GM12878 (cell line): ENCODE measurements at regions not wholly inside any gene's neighbourhood (a gene's known extent, or its start where the extent isn't known, plus 50 kb on each side); places are given as distances from the start of the nearest gene placed in this dataset.

ENCODE experiments used
- ATAC-seq: fragments of 200-7000 bp; cut with Tn5 transposase; 3 replicates; pipeline ENCODE4 v1.9.1; 2020; ENCODE audit warnings: mild to moderate bottlenecking, moderate library complexity
- BruUV-seq: library from RNA; stranded (reverse); fragments of 400-500 nt; replicated peaks from 2 replicates; lab custom pipeline; 2021; lab: Mats Ljungman, UMichigan
- CTCF ChIA-PET: fragments of 300-600 bp; sonication (Branson Sonifier 250); formaldehyde crosslinking; extraction: SDS; loops from one replicate; lab custom pipeline; 2021; ENCODE audit warnings: inconsistent platforms; lab: Yijun Ruan, JAX
- POLR2A ChIA-PET: fragments of 350-600 bp; formaldehyde crosslinking; extraction: SDS; loops from one replicate; lab custom pipeline; 2021; ENCODE audit warnings: inconsistent platforms; lab: Charles Lee
- RAD21 ChIA-PET: fragments of 300-600 bp; sonication (Branson Sonifier 250); formaldehyde crosslinking; loops from one replicate; lab custom pipeline; 2023; ENCODE audit warnings: antibody characterized with exemption; ENCODE audit not compliant: unreplicated experiment; lab: Charles Lee
- SMC1A ChIA-PET: fragments of 300-600 bp; sonication (Branson Sonifier 250); formaldehyde crosslinking; loops from one replicate; lab custom pipeline; 2023; ENCODE audit not compliant: unreplicated experiment, uncharacterized antibody; lab: Charles Lee
- DNase-seq: peaks from one replicate; pipeline ENCODE4 v3.0.0-alpha.2; 2011; ENCODE audit warnings: low read depth, low spot score
- FAIRE-seq: peaks from 3 replicates; lab custom pipeline; 2011; peaks lifted over from hg19 to GRCh38; lab: Jason Lieb, UNC
- H2AFZ ChIP-seq: 2 replicates; pipeline ENCODE4 v1.6.0; 2011; ENCODE audit warnings: low read depth, low read length, control low read depth; ENCODE audit not compliant: control insufficient read depth
- H3K27ac ChIP-seq: 2 replicates; pipeline ENCODE4 v1.5.1; 2011; ENCODE audit warnings: control low read depth; ENCODE audit not compliant: control insufficient read depth, insufficient read depth
- H3K27me3 ChIP-seq, 2 experiments: replicated peaks in 1 of 2; 2 replicates each; pipeline versions ENCODE4 v1.6.0 to v1.6.1; 2011; ENCODE audit warnings: low read length in 1 of 2; ENCODE audit not compliant: control insufficient read depth in 2 of 2, insufficient read depth in 2 of 2
- H3K36me3 ChIP-seq, 2 experiments: 2 replicates each; pipeline ENCODE4 v1.5.1; 2011; ENCODE audit warnings: low read length in 1 of 2; ENCODE audit not compliant: control insufficient read depth in 2 of 2, insufficient read depth in 2 of 2
- H3K4me1 ChIP-seq: 2 replicates; pipeline ENCODE4 v1.6.1; 2011; ENCODE audit warnings: mild to moderate bottlenecking, low read length, moderate library complexity, mixed read lengths; ENCODE audit not compliant: control insufficient read depth, insufficient read depth
- H3K4me2 ChIP-seq: 2 replicates; pipeline ENCODE4 v1.6.0; 2011; ENCODE audit warnings: control low read depth; ENCODE audit not compliant: control insufficient read depth, insufficient read depth
- H3K4me3 ChIP-seq: fragments of 200-600 bp; sonication (generic); 2 replicates; pipeline ENCODE4 v1.5.1; 2016
- H3K79me2 ChIP-seq: 2 replicates; pipeline ENCODE4 v1.6.0; 2011; ENCODE audit warnings: low read length; ENCODE audit not compliant: control insufficient read depth, insufficient read depth
- H3K9ac ChIP-seq: 2 replicates; pipeline ENCODE4 v1.8.0; 2011; ENCODE audit warnings: low read length, control low read depth, mixed read lengths; ENCODE audit not compliant: control insufficient read depth, insufficient read depth
- H3K9me3 ChIP-seq: replicated peaks from 3 replicates; pipeline ENCODE4 v1.5.1; 2011; ENCODE audit warnings: mild to moderate bottlenecking, low read length; ENCODE audit not compliant: control insufficient read depth, insufficient read depth
- H4K20me1 ChIP-seq: 2 replicates; pipeline ENCODE4 v1.6.0; 2011; ENCODE audit not compliant: control insufficient read depth, insufficient read depth
- ATF7 ChIP-seq: fragments of 450-650 bp; IDR thresholded peaks from 2 replicates; pipeline ENCODE4 v1.6.1; 2016; ENCODE audit warnings: low read depth, mild to moderate bottlenecking
- CBX3 ChIP-seq: fragments of 200-600 bp; sonication (generic); IDR thresholded peaks from 2 replicates; pipeline ENCODE4 v1.6.1; 2016; ENCODE audit warnings: low read depth, borderline replicate concordance
- EED ChIP-seq: sonication (generic); IDR thresholded peaks from 2 replicates; pipeline ENCODE4 v1.6.1; 2016; ENCODE audit warnings: antibody characterized with exemption, low read depth
- EZH2 ChIP-seq: IDR thresholded peaks from 2 replicates; pipeline ENCODE4 v1.6.1; 2012; ENCODE audit warnings: low read depth, mild to moderate bottlenecking, control low read depth, inconsistent platforms, low read length, borderline replicate concordance; ENCODE audit not compliant: control insufficient read depth
- FOXM1 ChIP-seq: IDR thresholded peaks from 2 replicates; pipeline ENCODE4 v1.6.1; 2012; ENCODE audit warnings: low read depth, mild to moderate bottlenecking, inconsistent platforms, low read length, moderate library complexity
- HDGF ChIP-seq: fragments of 450-650 bp; IDR thresholded peaks from 2 replicates; pipeline ENCODE4 v1.6.1; 2016; ENCODE audit warnings: antibody characterized with exemption
- POLR2AphosphoS2 ChIP-seq: IDR thresholded peaks from 2 replicates; pipeline ENCODE4 v1.6.1; 2011; ENCODE audit warnings: low read depth, mild to moderate bottlenecking, low read length, improper control_type of control experiment, moderate library complexity
- RB1 ChIP-seq: fragments of 450-650 bp; formaldehyde crosslinking; IDR thresholded peaks from 2 replicates; pipeline ENCODE4 v1.6.1; 2017; ENCODE audit warnings: mild to moderate bottlenecking, borderline replicate concordance
- SIX5 ChIP-seq: IDR thresholded peaks from 2 replicates; pipeline ENCODE4 v1.6.1; 2011; ENCODE audit warnings: mild to moderate bottlenecking, low read depth, low read length, moderate library complexity; ENCODE audit not compliant: severe bottlenecking
- SMAD1 ChIP-seq: fragments of 450-650 bp; IDR thresholded peaks from 2 replicates; pipeline ENCODE4 v1.6.1; 2018; ENCODE audit warnings: mild to moderate bottlenecking, low read depth; ENCODE audit not compliant: partially characterized antibody
- WGBS: methylation state at CpG from one replicate; pipeline ENCODE4 v1.1.6; 2016; ENCODE audit warnings: low lambda C conversion rate; ENCODE audit not compliant: insufficient replicate concordance, insufficient coverage; ENCODE audit errors: missing lambda C conversion rate; 5-methylcytosine and 5-hydroxymethylcytosine counted together
- in situ Hi-C: fragments of 300-500 bp; cut with MboI; formaldehyde crosslinking; loops from 9 replicates; pipeline ENCODE4 v1.14.3; 2018; ENCODE audit warnings: mixed read lengths
- intact Hi-C: fragments of 100-400 bp; cut with micrococcal nuclease; formaldehyde crosslinking; loops from one replicate; pipeline ENCODE4 v1.14.2; 2022; ENCODE audit not compliant: unreplicated experiment
- TF ChIP-seq, protein P1 (sequence below): fragments of 450-650 bp; formaldehyde crosslinking; IDR thresholded peaks from 2 replicates; pipeline ENCODE4 v1.5.0; 2022; ENCODE audit warnings: mild to moderate bottlenecking, missing genetic modification characterization
- TF ChIP-seq, protein P2 (sequence below): fragments of 450-650 bp; formaldehyde crosslinking; IDR thresholded peaks from 2 replicates; pipeline ENCODE4 v1.4.0; 2020; ENCODE audit warnings: mild to moderate bottlenecking, moderate library complexity
- TF ChIP-seq, protein P3 (sequence below): fragments of 150-350 bp; IDR thresholded peaks from 2 replicates; pipeline ENCODE4 v1.6.1; 2016; ENCODE audit warnings: low read depth, low read length

DNA sequence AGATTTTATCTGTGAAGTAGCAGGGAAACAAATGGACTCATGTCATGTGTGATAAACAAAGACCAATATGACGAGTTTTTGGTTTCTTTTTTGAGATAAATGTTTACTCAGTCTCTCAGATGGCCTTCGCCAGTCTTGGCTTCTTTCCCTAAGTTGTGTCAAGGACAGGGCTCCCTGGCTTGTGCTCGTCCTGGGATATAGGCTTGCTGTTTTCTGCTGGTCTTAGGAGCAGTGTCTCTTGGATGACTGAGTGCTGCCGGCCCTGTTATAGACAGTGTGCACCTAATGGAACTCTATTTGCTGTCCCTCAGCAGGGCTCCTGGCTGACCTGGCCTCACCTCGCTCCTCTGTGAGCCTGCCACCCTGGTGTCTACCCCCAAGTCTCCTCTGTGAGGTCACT lies 324.1 kb upstream of the SYNCRIP start:
- Histone ChIP-seq H3K27ac (no peak overlapping the region), H3K36me3 (no peaks in the 10 kb centered on the region), H3K4me2 (no peak overlapping the region), H3K79me2 (no peaks in the 10 kb centered on the region), H3K4me3 (no peak overlapping the region), H4K20me1 (no peaks in the 10 kb centered on the region), H3K4me1 (no peaks in the 10 kb centered on the region), H2AFZ (no peak overlapping the region), H3K9ac (no peak overlapping the region), H3K27me3 (no peaks in the 10 kb centered on the region), H3K9me3 (no peaks in the 10 kb centered on the region)
- no peak for ATAC-seq
- BruUV-seq: no TSS peak
- RAD21 ChIA-PET: no interaction called here
- SMC1A ChIA-PET: no interaction called here
- POLR2A ChIA-PET: no interaction called here
- in situ Hi-C loops: no loop called here
- intact Hi-C loops: no loop called here
- DNase-seq: no peak
- no peak for FAIRE-seq
- CTCF ChIA-PET: no interaction called here
- 9% methylated on average over 5 of the region's 5 CpGs for WGBS
- no peak for TF ChIP-seq FOXM1
- TF ChIP-seq POLR2AphosphoS2: no peak
- TF ChIP-seq EED: no peak
- TF ChIP-seq RB1: no peak
- TF ChIP-seq EZH2: no peak
- TF ChIP-seq, protein P1, sequence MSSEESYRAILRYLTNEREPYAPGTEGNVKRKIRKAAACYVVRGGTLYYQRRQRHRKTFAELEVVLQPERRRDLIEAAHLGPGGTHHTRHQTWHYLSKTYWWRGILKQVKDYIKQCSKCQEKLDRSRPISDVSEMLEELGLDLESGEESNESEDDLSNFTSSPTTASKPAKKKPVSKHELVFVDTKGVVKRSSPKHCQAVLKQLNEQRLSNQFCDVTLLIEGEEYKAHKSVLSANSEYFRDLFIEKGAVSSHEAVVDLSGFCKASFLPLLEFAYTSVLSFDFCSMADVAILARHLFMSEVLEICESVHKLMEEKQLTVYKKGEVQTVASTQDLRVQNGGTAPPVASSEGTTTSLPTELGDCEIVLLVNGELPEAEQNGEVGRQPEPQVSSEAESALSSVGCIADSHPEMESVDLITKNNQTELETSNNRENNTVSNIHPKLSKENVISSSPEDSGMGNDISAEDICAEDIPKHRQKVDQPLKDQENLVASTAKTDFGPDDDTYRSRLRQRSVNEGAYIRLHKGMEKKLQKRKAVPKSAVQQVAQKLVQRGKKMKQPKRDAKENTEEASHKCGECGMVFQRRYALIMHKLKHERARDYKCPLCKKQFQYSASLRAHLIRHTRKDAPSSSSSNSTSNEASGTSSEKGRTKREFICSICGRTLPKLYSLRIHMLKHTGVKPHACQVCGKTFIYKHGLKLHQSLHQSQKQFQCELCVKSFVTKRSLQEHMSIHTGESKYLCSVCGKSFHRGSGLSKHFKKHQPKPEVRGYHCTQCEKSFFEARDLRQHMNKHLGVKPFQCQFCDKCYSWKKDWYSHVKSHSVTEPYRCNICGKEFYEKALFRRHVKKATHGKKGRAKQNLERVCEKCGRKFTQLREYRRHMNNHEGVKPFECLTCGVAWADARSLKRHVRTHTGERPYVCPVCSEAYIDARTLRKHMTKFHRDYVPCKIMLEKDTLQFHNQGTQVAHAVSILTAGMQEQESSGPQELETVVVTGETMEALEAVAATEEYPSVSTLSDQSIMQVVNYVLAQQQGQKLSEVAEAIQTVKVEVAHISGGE (CRISPR knock-in tag): no peak
- TF ChIP-seq SIX5: no peak
- TF ChIP-seq SMAD1: no peak
- no peak for TF ChIP-seq ATF7
- TF ChIP-seq, protein P2, sequence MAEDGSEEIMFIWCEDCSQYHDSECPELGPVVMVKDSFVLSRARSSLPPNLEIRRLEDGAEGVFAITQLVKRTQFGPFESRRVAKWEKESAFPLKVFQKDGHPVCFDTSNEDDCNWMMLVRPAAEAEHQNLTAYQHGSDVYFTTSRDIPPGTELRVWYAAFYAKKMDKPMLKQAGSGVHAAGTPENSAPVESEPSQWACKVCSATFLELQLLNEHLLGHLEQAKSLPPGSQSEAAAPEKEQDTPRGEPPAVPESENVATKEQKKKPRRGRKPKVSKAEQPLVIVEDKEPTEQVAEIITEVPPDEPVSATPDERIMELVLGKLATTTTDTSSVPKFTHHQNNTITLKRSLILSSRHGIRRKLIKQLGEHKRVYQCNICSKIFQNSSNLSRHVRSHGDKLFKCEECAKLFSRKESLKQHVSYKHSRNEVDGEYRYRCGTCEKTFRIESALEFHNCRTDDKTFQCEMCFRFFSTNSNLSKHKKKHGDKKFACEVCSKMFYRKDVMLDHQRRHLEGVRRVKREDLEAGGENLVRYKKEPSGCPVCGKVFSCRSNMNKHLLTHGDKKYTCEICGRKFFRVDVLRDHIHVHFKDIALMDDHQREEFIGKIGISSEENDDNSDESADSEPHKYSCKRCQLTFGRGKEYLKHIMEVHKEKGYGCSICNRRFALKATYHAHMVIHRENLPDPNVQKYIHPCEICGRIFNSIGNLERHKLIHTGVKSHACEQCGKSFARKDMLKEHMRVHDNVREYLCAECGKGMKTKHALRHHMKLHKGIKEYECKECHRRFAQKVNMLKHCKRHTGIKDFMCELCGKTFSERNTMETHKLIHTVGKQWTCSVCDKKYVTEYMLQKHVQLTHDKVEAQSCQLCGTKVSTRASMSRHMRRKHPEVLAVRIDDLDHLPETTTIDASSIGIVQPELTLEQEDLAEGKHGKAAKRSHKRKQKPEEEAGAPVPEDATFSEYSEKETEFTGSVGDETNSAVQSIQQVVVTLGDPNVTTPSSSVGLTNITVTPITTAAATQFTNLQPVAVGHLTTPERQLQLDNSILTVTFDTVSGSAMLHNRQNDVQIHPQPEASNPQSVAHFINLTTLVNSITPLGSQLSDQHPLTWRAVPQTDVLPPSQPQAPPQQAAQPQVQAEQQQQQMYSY: no peak
- no peak for TF ChIP-seq HDGF
- no peak for TF ChIP-seq CBX3
- TF ChIP-seq, protein P3, sequence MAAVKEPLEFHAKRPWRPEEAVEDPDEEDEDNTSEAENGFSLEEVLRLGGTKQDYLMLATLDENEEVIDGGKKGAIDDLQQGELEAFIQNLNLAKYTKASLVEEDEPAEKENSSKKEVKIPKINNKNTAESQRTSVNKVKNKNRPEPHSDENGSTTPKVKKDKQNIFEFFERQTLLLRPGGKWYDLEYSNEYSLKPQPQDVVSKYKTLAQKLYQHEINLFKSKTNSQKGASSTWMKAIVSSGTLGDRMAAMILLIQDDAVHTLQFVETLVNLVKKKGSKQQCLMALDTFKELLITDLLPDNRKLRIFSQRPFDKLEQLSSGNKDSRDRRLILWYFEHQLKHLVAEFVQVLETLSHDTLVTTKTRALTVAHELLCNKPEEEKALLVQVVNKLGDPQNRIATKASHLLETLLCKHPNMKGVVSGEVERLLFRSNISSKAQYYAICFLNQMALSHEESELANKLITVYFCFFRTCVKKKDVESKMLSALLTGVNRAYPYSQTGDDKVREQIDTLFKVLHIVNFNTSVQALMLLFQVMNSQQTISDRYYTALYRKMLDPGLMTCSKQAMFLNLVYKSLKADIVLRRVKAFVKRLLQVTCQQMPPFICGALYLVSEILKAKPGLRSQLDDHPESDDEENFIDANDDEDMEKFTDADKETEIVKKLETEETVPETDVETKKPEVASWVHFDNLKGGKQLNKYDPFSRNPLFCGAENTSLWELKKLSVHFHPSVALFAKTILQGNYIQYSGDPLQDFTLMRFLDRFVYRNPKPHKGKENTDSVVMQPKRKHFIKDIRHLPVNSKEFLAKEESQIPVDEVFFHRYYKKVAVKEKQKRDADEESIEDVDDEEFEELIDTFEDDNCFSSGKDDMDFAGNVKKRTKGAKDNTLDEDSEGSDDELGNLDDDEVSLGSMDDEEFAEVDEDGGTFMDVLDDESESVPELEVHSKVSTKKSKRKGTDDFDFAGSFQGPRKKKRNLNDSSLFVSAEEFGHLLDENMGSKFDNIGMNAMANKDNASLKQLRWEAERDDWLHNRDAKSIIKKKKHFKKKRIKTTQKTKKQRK: no peak
